SK-N-SH (cell line): ENCODE measurements at regions not wholly inside any gene's neighbourhood (a gene's known extent, or its start where the extent isn't known, plus 50 kb on each side); places are given as distances from the start of the nearest gene placed in this dataset.

ENCODE experiments used
- CTCF ChIA-PET: fragments of 300-600, 350-600 bp; formaldehyde crosslinking; extraction: SDS; loops from one replicate; lab custom pipeline; 2021; lab: Yijun Ruan, JAX
- POLR2A ChIA-PET: fragments of 350-600 bp; sonication (Branson Sonifier 250); formaldehyde crosslinking; extraction: SDS; loops from one replicate; lab custom pipeline; 2020; ENCODE audit warnings: antibody characterized with exemption, inconsistent platforms; lab: Yijun Ruan, JAX
- DNase-seq: peaks from one replicate; pipeline ENCODE4 v3.0.0; 2012
- H2AFZ ChIP-seq: fragments of 200-600 bp; sonication (generic); 2 replicates; pipeline ENCODE4 v1.8.1; 2016; ENCODE audit warnings: antibody characterized with exemption, mild to moderate bottlenecking, low read depth
- H3F3A ChIP-seq: fragments of 200-600 bp; sonication (generic); replicated peaks from 2 replicates; pipeline ENCODE3; 2016; ENCODE audit warnings: antibody characterized with exemption, mild to moderate bottlenecking; ENCODE audit not compliant: insufficient read depth
- H3K27ac ChIP-seq, 2 experiments: fragments of 200-500 bp in 1 of 2; fragments of 200-600 bp in 1 of 2; sonication (Bioruptor generic) in 1 of 2; sonication (generic), shearing (Covaris generic) in 1 of 2; 2 replicates each; pipeline versions ENCODE4 v1.5.1 to v1.6.1; 2014 to 2016; ENCODE audit warnings: low read depth in 2 of 2, inconsistent platforms in 1 of 2, low read length in 1 of 2, mild to moderate bottlenecking in 1 of 2, mixed read lengths in 1 of 2
- H3K27me3 ChIP-seq: fragments of 200-600 bp; sonication (generic), shearing (Covaris generic); 2 replicates; pipeline ENCODE4 v1.6.1; 2016; ENCODE audit warnings: mixed run types; ENCODE audit not compliant: insufficient read depth
- H3K36me3 ChIP-seq, 2 experiments: fragments of 200-500 bp in 1 of 2; fragments of 200-600 bp in 1 of 2; sonication (Bioruptor generic) in 1 of 2; sonication (generic) in 1 of 2; replicated peaks in 1 of 2; 2 replicates each; pipeline versions ENCODE3 to v1.5.1; 2014 to 2016; ENCODE audit warnings: low read length in 1 of 2, mild to moderate bottlenecking in 1 of 2; ENCODE audit not compliant: insufficient read depth in 2 of 2, control insufficient read depth in 1 of 2
- H3K4me1 ChIP-seq, 2 experiments: fragments of 200-500 bp in 1 of 2; fragments of 200-600 bp in 1 of 2; sonication (Bioruptor generic) in 1 of 2; sonication (generic), shearing (Covaris generic) in 1 of 2; 2 replicates each; pipeline versions ENCODE4 v1.5.1 to v1.6.1; 2014 to 2016; ENCODE audit warnings: low read depth in 1 of 2, low read length in 1 of 2, mixed run types in 1 of 2; ENCODE audit not compliant: insufficient read depth in 2 of 2, control insufficient read depth in 1 of 2
- H3K4me2 ChIP-seq: fragments of 200-600 bp; sonication (generic), shearing (Covaris generic); 2 replicates; pipeline ENCODE4 v1.6.1; 2017; ENCODE audit warnings: mixed run types
- H3K4me3 ChIP-seq, 2 experiments: fragments of 200-500 bp in 1 of 2; fragments of 200-600 bp in 1 of 2; sonication (Bioruptor generic) in 1 of 2; sonication (generic), shearing (Covaris generic) in 1 of 2; 2 replicates each; pipeline versions ENCODE4 v1.5.1 to v1.8.1; 2014 to 2016; ENCODE audit warnings: low read depth in 2 of 2, inconsistent platforms in 1 of 2, low read length in 1 of 2, mild to moderate bottlenecking in 1 of 2, mixed read lengths in 1 of 2, moderate library complexity in 1 of 2
- H3K79me2 ChIP-seq: fragments of 200-600 bp; sonication (generic); 2 replicates; pipeline ENCODE4 v1.8.1; 2017; ENCODE audit warnings: mild to moderate bottlenecking; ENCODE audit not compliant: insufficient read depth
- H3K9ac ChIP-seq: fragments of 200-600 bp; sonication (generic); 2 replicates; pipeline ENCODE4 v1.6.1; 2017; ENCODE audit warnings: mixed run types
- H3K9me2 ChIP-seq: fragments of 200-600 bp; sonication (generic); 2 replicates; pipeline ENCODE4 v1.6.1; 2017; ENCODE audit warnings: mixed run types
- H3K9me3 ChIP-seq: fragments of 200-600 bp; sonication (generic); 2 replicates; pipeline ENCODE4 v1.6.1; 2017; ENCODE audit warnings: mixed run types, mild to moderate bottlenecking, moderate library complexity
- H4K20me1 ChIP-seq: fragments of 200-600 bp; sonication (generic); 2 replicates; pipeline ENCODE4 v1.6.1; 2017; ENCODE audit warnings: mild to moderate bottlenecking, mixed run types; ENCODE audit not compliant: insufficient read depth
- CHD2 ChIP-seq: fragments of 150-350 bp; IDR thresholded peaks from 2 replicates; pipeline ENCODE4 v1.6.1; 2018; ENCODE audit warnings: low read length; ENCODE audit not compliant: partially characterized antibody
- EP300 ChIP-seq, 2 experiments: IDR thresholded peaks; 2 replicates each; pipeline versions ENCODE4 v1.4.0 to v1.6.1; 2012; ENCODE audit warnings: borderline replicate concordance in 1 of 2, low read depth in 1 of 2, low read length in 1 of 2
- EZH2phosphoT487 ChIP-seq: fragments of 200-600 bp; sonication (generic); IDR thresholded peaks from 2 replicates; pipeline ENCODE4 v1.6.1; 2017; ENCODE audit warnings: low read depth, mixed run types, mild to moderate bottlenecking, antibody characterized with exemption, moderate library complexity, borderline replicate concordance
- FOSL2 ChIP-seq: IDR thresholded peaks from 2 replicates; pipeline ENCODE4 v1.4.0; 2012; ENCODE audit warnings: low read depth, mild to moderate bottlenecking, moderate library complexity, borderline replicate concordance
- FOXJ3 ChIP-seq: sonication (generic); formaldehyde crosslinking; IDR thresholded peaks from 2 replicates; pipeline ENCODE4 v1.5.1; 2020; ENCODE audit warnings: mild to moderate bottlenecking, missing genetic modification reagents
- FOXM1 ChIP-seq: IDR thresholded peaks from 2 replicates; pipeline ENCODE4 v1.4.0; 2012; ENCODE audit warnings: low read depth, mild to moderate bottlenecking
- IRF3 ChIP-seq: fragments of 150-350 bp; IDR thresholded peaks from 2 replicates; pipeline ENCODE4 v1.6.1; 2016; ENCODE audit warnings: mild to moderate bottlenecking, low read depth, low read length
- JUND ChIP-seq: IDR thresholded peaks from 2 replicates; pipeline ENCODE4 v1.4.0; 2012
- MEF2A ChIP-seq: IDR thresholded peaks from 2 replicates; pipeline ENCODE4 v1.4.0; 2012; ENCODE audit warnings: low read depth, borderline replicate concordance
- MXI1 ChIP-seq: IDR thresholded peaks from 2 replicates; pipeline ENCODE4 v1.6.1; 2012; ENCODE audit warnings: mild to moderate bottlenecking, low read depth, low read length, improper control_type of control experiment
- NFIC ChIP-seq: IDR thresholded peaks from 2 replicates; pipeline ENCODE4 v1.4.0; 2012; ENCODE audit warnings: borderline replicate concordance
- NRF1 ChIP-seq: IDR thresholded peaks from 2 replicates; pipeline ENCODE4 v1.6.1; 2012; ENCODE audit warnings: low read depth, mild to moderate bottlenecking, low read length
- POLR2AphosphoS5 ChIP-seq: IDR thresholded peaks from 2 replicates; pipeline ENCODE4 v1.6.1; 2012; ENCODE audit warnings: low read depth, low read length
- RAD21 ChIP-seq: IDR thresholded peaks from 2 replicates; pipeline ENCODE4 v1.6.1; 2012; ENCODE audit warnings: mild to moderate bottlenecking, low read length
- RCOR1 ChIP-seq: fragments of 150-350 bp; IDR thresholded peaks from 2 replicates; pipeline ENCODE4 v1.6.1; 2017; ENCODE audit warnings: antibody characterized with exemption, low read length
- SIN3A ChIP-seq: IDR thresholded peaks from 2 replicates; pipeline ENCODE4 v1.6.1; 2012; ENCODE audit warnings: low read depth, mild to moderate bottlenecking, low read length, moderate library complexity, borderline replicate concordance
- TCF12 ChIP-seq: IDR thresholded peaks from 2 replicates; pipeline ENCODE4 v1.4.0; 2012
- USF2 ChIP-seq: fragments of 150-350 bp; IDR thresholded peaks from 2 replicates; pipeline ENCODE4 v1.6.1; 2017; ENCODE audit warnings: antibody characterized with exemption, low read length, low read depth, borderline replicate concordance
- WGBS: methylation state at CpG from one replicate; pipeline ENCODE4 v1.1.6; 2017; ENCODE audit warnings: low lambda C conversion rate; 5-methylcytosine and 5-hydroxymethylcytosine counted together

- no peaks in the 10 kb centered on the region for H3K27me3 ChIP-seq
- WGBS, result 94% methylated on average over 1 of the region's 1 CpG
- no peak overlapping the region for H3K9ac ChIP-seq
- no peak overlapping the region for H3K4me2 ChIP-seq
- TF ChIP-seq POLR2AphosphoS5, result no peak
- no peak for TF ChIP-seq NFIC
- ChIA-PET POLR2A (no interaction called here), CTCF (interaction anchor here (0.7 to 1.0 kb wide), 2 partner anchors 274 to 399 kb away, joined by 3 read pairs; no protein-coding TSS in a partner anchor)
- H3F3A ChIP-seq, result peaks cover 10% of the 10 kb centered on the region
- H3K36me3 ChIP-seq, result no peaks in the 10 kb centered on the region
- H2AFZ ChIP-seq, result no peak overlapping the region
- H3K4me3 ChIP-seq, result no peak overlapping the region
- H3K4me1 ChIP-seq, result peaks cover 18 to 29% of the 10 kb centered on the region in 2 experiments
- H3K9me2 ChIP-seq, result no peaks in the 10 kb centered on the region
- no peaks in the 10 kb centered on the region for H4K20me1 ChIP-seq
- no peak for DNase-seq
- no peaks in the 10 kb centered on the region for H3K79me2 ChIP-seq
- no peak overlapping the region for H3K27ac ChIP-seq
- no peaks in the 10 kb centered on the region for H3K9me3 ChIP-seq
Measured at GRCh38 chr1:115196296-115196695, 107.0 kb upstream of the TSPAN2 start.

GRCh38 chr1:115194506-115194905, 105.2 kb upstream of the TSPAN2 start:
- WGBS, result 20% methylated on average over 1 of the region's 2 CpGs
- no peak overlapping the region; a peak in 1 of 4 replicates for H3K27ac ChIP-seq
- no peaks in the 10 kb centered on the region for H3K9me3 ChIP-seq
- no peaks in the 10 kb centered on the region for H3K36me3 ChIP-seq
- no peak overlapping the region for H3K4me2 ChIP-seq
- no peak overlapping the region for H3K9ac ChIP-seq
- H3K4me3 ChIP-seq, result no peak overlapping the region
- no peaks in the 10 kb centered on the region for H3K79me2 ChIP-seq
- H3K4me1 ChIP-seq, result peaks cover 18 to 28% of the 10 kb centered on the region in 2 experiments
- H3K27me3 ChIP-seq, result no peaks in the 10 kb centered on the region
- H3K9me2 ChIP-seq, result no peaks in the 10 kb centered on the region
- no peak for TF ChIP-seq EZH2phosphoT487
- TF ChIP-seq EP300 (IDR thresholded peaks at IDR 0.05; ENCODE audit: borderline replicate concordance in 1 of 2, low read depth in 1 of 2, low read length in 1 of 2), result 0 out of 4 replicates have a peak, but pooled peaks of 1 of the 2 experiments have one; percentile 13
- no peak for DNase-seq
- POLR2A ChIA-PET, result no interaction called here
- H3F3A ChIP-seq, result peaks cover 25% of the 10 kb centered on the region
- H2AFZ ChIP-seq, result no peak overlapping the region
- CTCF ChIA-PET, result interaction anchor here (1.8 kb wide), 1 partner anchor 275 kb away, joined by 5 read pairs; no protein-coding TSS in a partner anchor
- no peaks in the 10 kb centered on the region for H4K20me1 ChIP-seq

GRCh38 chr1:115193046-115193828, 103.9 kb upstream of the TSPAN2 start:
- Histone ChIP-seq H3K27me3 (no peaks in the 10 kb centered on the region), H3K9me2 (no peaks in the 10 kb centered on the region), H2AFZ (no peak overlapping the region), H3K9ac (no peak overlapping the region), H4K20me1 (no peaks in the 10 kb centered on the region), H3F3A (peaks cover 36% of the 10 kb centered on the region), H3K27ac (no peak overlapping the region), H3K9me3 (no peaks in the 10 kb centered on the region), H3K4me1 (peaks cover 17 to 25% of the 10 kb centered on the region in 2 experiments), H3K4me3 (no peak overlapping the region), H3K4me2 (no peak overlapping the region), H3K36me3 (no peaks in the 10 kb centered on the region), H3K79me2 (no peaks in the 10 kb centered on the region)
- POLR2A ChIA-PET, result no interaction called here
- CTCF ChIA-PET, result interaction anchor here (0.5 to 1.8 kb wide), 2 partner anchors 276 to 1585 kb away, joined by 3 to 5 read pairs; no protein-coding TSS in a partner anchor
- WGBS, result 93% methylated on average over 3 of the region's 3 CpGs
- no peak for DNase-seq
- no peak for TF ChIP-seq FOXM1
- no peak for TF ChIP-seq SIN3A
- TF ChIP-seq IRF3, result no peak
- no peak for TF ChIP-seq JUND
- no peak for TF ChIP-seq RCOR1
- no peak for TF ChIP-seq TCF12
- TF ChIP-seq NRF1, result no peak
- no peak for TF ChIP-seq USF2
- no peak for TF ChIP-seq EZH2phosphoT487
- TF ChIP-seq MXI1, result no peak
- TF ChIP-seq POLR2AphosphoS5, result no peak
- no peak for TF ChIP-seq CHD2
- TF ChIP-seq RAD21, result no peak
- TF ChIP-seq MEF2A, result no peak
- TF ChIP-seq FOSL2, result no peak
- no peak for TF ChIP-seq FOXJ3 (CRISPR knock-in tag)
